ENCODE measurements at regions not wholly inside any gene's neighbourhood (a gene's known extent, or its start where the extent isn't known, plus 50 kb on each side); places are given as distances from the start of the nearest gene placed in this dataset.

DNA sequence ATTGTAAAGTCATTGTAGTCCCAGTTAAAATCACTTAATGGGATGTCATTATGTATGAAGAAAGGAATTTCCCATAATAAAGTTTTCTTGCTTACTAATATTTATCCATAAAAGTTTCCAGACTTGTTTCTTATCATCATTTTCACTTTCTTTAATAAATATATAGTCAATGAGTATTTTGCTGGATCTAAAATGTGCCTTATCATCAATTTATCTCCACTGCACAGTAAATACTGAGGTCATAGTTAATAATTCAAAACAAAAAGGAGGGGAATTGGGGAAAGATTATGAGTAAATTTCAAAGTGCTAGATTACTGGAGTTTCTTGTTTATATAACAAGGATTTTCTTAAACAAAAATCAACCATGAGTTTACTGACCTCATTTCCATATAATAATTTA lies 279.5 kb upstream of the DKK2 start:
- TF ChIP-seq, protein P1, sequence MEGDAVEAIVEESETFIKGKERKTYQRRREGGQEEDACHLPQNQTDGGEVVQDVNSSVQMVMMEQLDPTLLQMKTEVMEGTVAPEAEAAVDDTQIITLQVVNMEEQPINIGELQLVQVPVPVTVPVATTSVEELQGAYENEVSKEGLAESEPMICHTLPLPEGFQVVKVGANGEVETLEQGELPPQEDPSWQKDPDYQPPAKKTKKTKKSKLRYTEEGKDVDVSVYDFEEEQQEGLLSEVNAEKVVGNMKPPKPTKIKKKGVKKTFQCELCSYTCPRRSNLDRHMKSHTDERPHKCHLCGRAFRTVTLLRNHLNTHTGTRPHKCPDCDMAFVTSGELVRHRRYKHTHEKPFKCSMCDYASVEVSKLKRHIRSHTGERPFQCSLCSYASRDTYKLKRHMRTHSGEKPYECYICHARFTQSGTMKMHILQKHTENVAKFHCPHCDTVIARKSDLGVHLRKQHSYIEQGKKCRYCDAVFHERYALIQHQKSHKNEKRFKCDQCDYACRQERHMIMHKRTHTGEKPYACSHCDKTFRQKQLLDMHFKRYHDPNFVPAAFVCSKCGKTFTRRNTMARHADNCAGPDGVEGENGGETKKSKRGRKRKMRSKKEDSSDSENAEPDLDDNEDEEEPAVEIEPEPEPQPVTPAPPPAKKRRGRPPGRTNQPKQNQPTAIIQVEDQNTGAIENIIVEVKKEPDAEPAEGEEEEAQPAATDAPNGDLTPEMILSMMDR (conservative IDR thresholded peaks at IDR 0.05; ENCODE audit: low read depth, low read length), result no peak
- no peak for TF ChIP-seq EZH2 (IDR thresholded peaks at IDR 0.05; ENCODE audit: borderline replicate concordance, low read depth, low read length, poor library complexity, severe bottlenecking)

All from A673 (cell line).